ENCODE measurements at regions not wholly inside any gene's neighbourhood (a gene's known extent, or its start where the extent isn't known, plus 50 kb on each side); places are given as distances from the start of the nearest gene placed in this dataset.
"Not testable (repeated sequence)": the region's sequence is repeated elsewhere in the genome, so short reads cannot be mapped to it uniquely, and the experiment has no call there.

GRCh38 chr2:41206004-41206403 lies 754.1 kb upstream of the SLC8A1 start:
- Mint-ChIP-seq H3K27me3 (ENCODE audit: insufficient read depth) (peaks cover 2% of the 10 kb centered on the region; the same call in 1 of the 2 replicates), H3K4me3 (no peak overlapping the region), H3K9me3 (peaks cover 31% of the 10 kb centered on the region), H3K27ac (no peak overlapping the region), H3K36me3 (ENCODE audit: low read depth) (no peaks in the 10 kb centered on the region; the same call in 1 of the 2 replicates), H3K4me1 (ENCODE audit: low read depth) (no peaks in the 10 kb centered on the region)
- DNase-seq = no peak
- no peak for TF ChIP-seq CTCF (IDR thresholded peaks at IDR 0.05)

- TF ChIP-seq CTCF (IDR thresholded peaks at IDR 0.05) = no peak
- Mint-ChIP-seq H3K9me3 (peaks cover 26% of the 10 kb centered on the region), H3K27ac (no peak overlapping the region), H3K27me3 (ENCODE audit: insufficient read depth) (peaks cover 2% of the 10 kb centered on the region; the same call in 1 of the 2 replicates), H3K4me1 (ENCODE audit: low read depth) (no peaks in the 10 kb centered on the region), H3K4me3 (no peak overlapping the region), H3K36me3 (ENCODE audit: low read depth) (no peaks in the 10 kb centered on the region)
- DNase-seq = no peak
Observed at GRCh38 chr2:41207578-41207977, 755.7 kb upstream of the SLC8A1 start.

GRCh38 chr2:41210030-41210429 lies 758.1 kb upstream of the SLC8A1 start:
- H3K27me3 Mint-ChIP-seq (ENCODE audit: insufficient read depth); H3K27ac Mint-ChIP-seq; H3K4me3 Mint-ChIP-seq; DNase-seq; H3K36me3 Mint-ChIP-seq (ENCODE audit: low read depth); H3K4me1 Mint-ChIP-seq (ENCODE audit: low read depth): not testable (repeated sequence)
- peaks cover 23% of the 10 kb centered on the region for H3K9me3 Mint-ChIP-seq

- H3K4me1 Mint-ChIP-seq (ENCODE audit: low read depth) = no peaks in the 10 kb centered on the region
- H3K4me3 Mint-ChIP-seq = no peak overlapping the region
- peaks cover 14% of the 10 kb centered on the region for H3K9me3 Mint-ChIP-seq
- H3K27me3 Mint-ChIP-seq (ENCODE audit: insufficient read depth) = no peaks in the 10 kb centered on the region
- no peak for TF ChIP-seq CTCF (IDR thresholded peaks at IDR 0.05)
- no peak for DNase-seq
- H3K27ac Mint-ChIP-seq = no peak overlapping the region
- no peaks in the 10 kb centered on the region for H3K36me3 Mint-ChIP-seq (ENCODE audit: low read depth)
Observed at GRCh38 chr2:41216978-41217377, 765.1 kb upstream of the SLC8A1 start.

GRCh38 chr2:41222593-41222992 lies 770.7 kb upstream of the SLC8A1 start:
- no peak for DNase-seq
- no peak overlapping the region for H3K27ac Mint-ChIP-seq
- no peak for TF ChIP-seq CTCF (IDR thresholded peaks at IDR 0.05)
- no peak overlapping the region for H3K4me3 Mint-ChIP-seq
- H3K4me1 Mint-ChIP-seq (ENCODE audit: low read depth) = no peaks in the 10 kb centered on the region
- peaks cover 46% of the 10 kb centered on the region for H3K9me3 Mint-ChIP-seq
- peaks cover 3% of the 10 kb centered on the region; the same call in 1 of the 2 replicates for H3K36me3 Mint-ChIP-seq (ENCODE audit: low read depth)
- H3K27me3 Mint-ChIP-seq (ENCODE audit: insufficient read depth) = no peaks in the 10 kb centered on the region

GRCh38 chr2:41234093-41234492 lies 782.2 kb upstream of the SLC8A1 start:
- Mint-ChIP-seq H3K9me3 (peaks cover 45% of the 10 kb centered on the region), H3K4me1 (ENCODE audit: low read depth) (no peaks in the 10 kb centered on the region), H3K36me3 (ENCODE audit: low read depth) (no peaks in the 10 kb centered on the region), H3K27me3 (ENCODE audit: insufficient read depth) (no peaks in the 10 kb centered on the region; the same call in 1 of the 2 replicates), H3K4me3 (no peak overlapping the region), H3K27ac (no peak overlapping the region)
- TF ChIP-seq CTCF (IDR thresholded peaks at IDR 0.05) = no peak
- DNase-seq = no peak

Measured in HFFc6 (cell line).